OCI-LY1 (cell line): ENCODE measurements at regions not wholly inside any gene's neighbourhood (a gene's known extent, or its start where the extent isn't known, plus 50 kb on each side); places are given as distances from the start of the nearest gene placed in this dataset.

Experiments used
- H2AFZ ChIP-seq: fragments of 200-600 bp; sonication (generic), shearing (Covaris generic); 2 replicates; pipeline ENCODE4 v1.6.0; 2014; ENCODE audit warnings: antibody characterized with exemption, mild to moderate bottlenecking, low read length
- H3F3A ChIP-seq: fragments of 200-600 bp; sonication (generic), shearing (Covaris generic); 2 replicates; pipeline ENCODE4 v1.6.0; 2014; ENCODE audit warnings: mild to moderate bottlenecking, antibody characterized with exemption, low read length, moderate library complexity; ENCODE audit not compliant: insufficient read depth
- H3K27ac ChIP-seq: fragments of 200-600 bp; sonication (generic); 2 replicates; pipeline ENCODE4 v1.5.1; 2014; ENCODE audit warnings: low read length, mixed run types, mild to moderate bottlenecking, low read depth; ENCODE audit not compliant: poor library complexity, severe bottlenecking
- H3K27me3 ChIP-seq: fragments of 200-600 bp; sonication (generic); 2 replicates; pipeline ENCODE4 v1.6.0; 2014; ENCODE audit warnings: antibody characterized with exemption, mild to moderate bottlenecking, low read length, moderate library complexity; ENCODE audit not compliant: insufficient read depth
- H3K36me3 ChIP-seq: fragments of 200-600 bp; sonication (generic); 2 replicates; pipeline ENCODE4 v1.6.1; 2014; ENCODE audit warnings: mild to moderate bottlenecking, antibody characterized with exemption, low read length, moderate library complexity, mixed read lengths; ENCODE audit not compliant: insufficient read depth
- H3K4me1 ChIP-seq: fragments of 200-600 bp; sonication (generic); 2 replicates; pipeline ENCODE4 v1.5.1; 2014; ENCODE audit warnings: mild to moderate bottlenecking, low read length, moderate library complexity; ENCODE audit not compliant: insufficient read depth, severe bottlenecking
- H3K4me2 ChIP-seq: fragments of 200-600 bp; sonication (generic), shearing (Covaris generic); 2 replicates; pipeline ENCODE4 v1.6.1; 2014; ENCODE audit warnings: low read length
- H3K4me3 ChIP-seq: fragments of 200-600 bp; sonication (generic); 2 replicates; pipeline ENCODE4 v1.5.1; 2014; ENCODE audit warnings: low read length, low read depth, mild to moderate bottlenecking, mixed read lengths; ENCODE audit not compliant: poor library complexity, severe bottlenecking
- H3K79me2 ChIP-seq: fragments of 200-600 bp; shearing (Covaris generic); 2 replicates; pipeline ENCODE4 v1.6.1; 2016; ENCODE audit warnings: mixed run types, low read length, mixed read lengths; ENCODE audit not compliant: insufficient read depth
- H3K9ac ChIP-seq: fragments of 200-600 bp; sonication (generic), shearing (Covaris generic); 2 replicates; pipeline ENCODE4 v1.6.1; 2014; ENCODE audit warnings: mild to moderate bottlenecking, low read length, mixed read lengths
- H3K9me2 ChIP-seq: fragments of 200-600 bp; sonication (generic), shearing (Covaris generic); 2 replicates; pipeline ENCODE4 v1.6.1; 2014; ENCODE audit warnings: low read depth, mild to moderate bottlenecking, low read length, mixed read lengths
- H3K9me3 ChIP-seq: fragments of 200-600 bp; shearing (Covaris generic); 2 replicates; pipeline ENCODE4 v1.6.1; 2014; ENCODE audit warnings: low read length, mixed read lengths
- H4K20me1 ChIP-seq: fragments of 200-600 bp; sonication (generic), shearing (Covaris generic); 2 replicates; pipeline ENCODE4 v1.6.0; 2016; ENCODE audit warnings: mild to moderate bottlenecking, low read length; ENCODE audit not compliant: insufficient read depth
- CTCF ChIP-seq: fragments of 200-600 bp; sonication (generic), shearing (Covaris generic); IDR thresholded peaks from 2 replicates; pipeline ENCODE4 v1.5.1; 2017; ENCODE audit warnings: mild to moderate bottlenecking, antibody characterized with exemption, low read length, moderate library complexity, mixed read lengths
- EZH2 ChIP-seq: fragments of 200-600 bp; sonication (generic), shearing (Covaris generic); IDR thresholded peaks from 2 replicates; pipeline ENCODE4 v1.8.0; 2017; ENCODE audit warnings: borderline replicate concordance, mixed run types, mild to moderate bottlenecking, antibody characterized with exemption, low read length, moderate library complexity, mixed read lengths

- TF ChIP-seq CTCF (no peak), EZH2 (no peak)
- Histone ChIP-seq H3K9ac (no peak overlapping the region), H3K4me3 (no peak overlapping the region), H3K4me1 (no peaks in the 10 kb centered on the region), H3K36me3 (no peaks in the 10 kb centered on the region), H3K9me3 (no peaks in the 10 kb centered on the region), H3K27me3 (no peaks in the 10 kb centered on the region), H3K9me2 (no peaks in the 10 kb centered on the region), H3K4me2 (no peak overlapping the region), H2AFZ (no peak overlapping the region), H3K79me2 (no peaks in the 10 kb centered on the region), H3F3A (no peaks in the 10 kb centered on the region), H4K20me1 (no peaks in the 10 kb centered on the region), H3K27ac (no peak overlapping the region)
Observed at GRCh38 chr4:125369098-125369497, 54.3 kb downstream of the FAT4 start.

GRCh38 chr4:125370478-125370877 is 55.7 kb downstream of the FAT4 start:
- H3K36me3 ChIP-seq: no peaks in the 10 kb centered on the region
- H3K27me3 ChIP-seq: no peaks in the 10 kb centered on the region
- H3K4me3 ChIP-seq: no peak overlapping the region
- H3K4me2 ChIP-seq: no peak overlapping the region
- H3F3A ChIP-seq: no peaks in the 10 kb centered on the region
- no peak overlapping the region for H3K9ac ChIP-seq
- H2AFZ ChIP-seq: no peak overlapping the region
- no peaks in the 10 kb centered on the region for H4K20me1 ChIP-seq
- H3K9me2 ChIP-seq: no peaks in the 10 kb centered on the region
- H3K27ac ChIP-seq: no peak overlapping the region
- TF ChIP-seq CTCF: no peak
- TF ChIP-seq EZH2: no peak
- no peaks in the 10 kb centered on the region for H3K79me2 ChIP-seq
- H3K9me3 ChIP-seq: no peaks in the 10 kb centered on the region
- no peaks in the 10 kb centered on the region for H3K4me1 ChIP-seq

GRCh38 chr4:125382995-125383394 is 68.2 kb downstream of the FAT4 start:
- Histone ChIP-seq H4K20me1 (no peaks in the 10 kb centered on the region), H3F3A (no peaks in the 10 kb centered on the region), H3K4me1 (no peaks in the 10 kb centered on the region), H3K36me3 (no peaks in the 10 kb centered on the region), H3K79me2 (no peaks in the 10 kb centered on the region), H3K4me3 (no peak overlapping the region), H3K9me3 (no peaks in the 10 kb centered on the region), H3K4me2 (no peak overlapping the region), H3K27ac (no peak overlapping the region), H3K9me2 (no peaks in the 10 kb centered on the region), H3K9ac (no peak overlapping the region), H2AFZ (no peak overlapping the region), H3K27me3 (no peaks in the 10 kb centered on the region)
- TF ChIP-seq EZH2 (no peak), CTCF (no peak)
